Inflammatory macrophage (primary cell): ENCODE measurements at regions not wholly inside any gene's neighbourhood (a gene's known extent, or its start where the extent isn't known, plus 50 kb on each side); places are given as distances from the start of the nearest gene placed in this dataset.

Source experiments
- DNase-seq, 2 donors: peaks; one replicate each; pipeline ENCODE4 v3.0.0-alpha.2; 2020 to 2022

DNA sequence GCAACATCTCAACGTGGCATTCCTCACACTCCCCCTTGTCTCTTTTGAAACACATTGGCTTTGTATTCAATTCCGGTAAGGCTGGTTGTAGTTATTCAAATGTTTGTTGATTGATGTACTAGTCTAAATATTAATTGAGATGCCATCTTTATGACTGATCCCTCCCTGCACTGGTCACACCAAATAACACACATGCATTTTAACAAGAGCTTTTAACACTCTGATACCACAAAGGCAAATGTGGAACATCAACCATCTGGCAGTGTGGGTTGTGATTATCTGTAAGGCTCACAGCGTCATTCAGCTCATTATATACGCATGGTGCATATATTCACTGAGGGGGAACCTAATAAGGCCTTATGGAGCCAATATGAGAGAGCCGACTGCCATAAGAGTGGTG is 305.0 kb downstream of the TENT4A start:
- no peak for DNase-seq

DNA sequence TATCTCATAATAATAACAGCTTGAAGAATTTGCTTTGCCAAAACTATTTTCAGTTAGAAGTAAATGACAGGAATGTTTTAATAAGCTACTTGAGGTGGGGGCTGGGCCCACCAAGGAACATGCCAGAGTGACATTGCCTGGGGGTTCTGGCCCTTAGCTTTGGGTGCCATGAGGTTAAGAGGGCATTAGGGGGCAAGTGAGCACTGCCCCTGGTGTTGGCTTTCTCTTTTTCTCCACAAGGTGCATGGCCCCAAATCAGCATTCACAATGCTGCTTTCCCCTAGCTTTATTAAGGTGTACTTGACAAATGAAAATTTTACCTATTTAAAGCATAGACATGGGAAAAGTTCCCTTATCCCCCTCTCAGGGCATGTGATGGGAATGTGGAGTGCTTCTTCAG is 305.4 kb downstream of the TENT4A start:
- DNase-seq, result no peak

DNA sequence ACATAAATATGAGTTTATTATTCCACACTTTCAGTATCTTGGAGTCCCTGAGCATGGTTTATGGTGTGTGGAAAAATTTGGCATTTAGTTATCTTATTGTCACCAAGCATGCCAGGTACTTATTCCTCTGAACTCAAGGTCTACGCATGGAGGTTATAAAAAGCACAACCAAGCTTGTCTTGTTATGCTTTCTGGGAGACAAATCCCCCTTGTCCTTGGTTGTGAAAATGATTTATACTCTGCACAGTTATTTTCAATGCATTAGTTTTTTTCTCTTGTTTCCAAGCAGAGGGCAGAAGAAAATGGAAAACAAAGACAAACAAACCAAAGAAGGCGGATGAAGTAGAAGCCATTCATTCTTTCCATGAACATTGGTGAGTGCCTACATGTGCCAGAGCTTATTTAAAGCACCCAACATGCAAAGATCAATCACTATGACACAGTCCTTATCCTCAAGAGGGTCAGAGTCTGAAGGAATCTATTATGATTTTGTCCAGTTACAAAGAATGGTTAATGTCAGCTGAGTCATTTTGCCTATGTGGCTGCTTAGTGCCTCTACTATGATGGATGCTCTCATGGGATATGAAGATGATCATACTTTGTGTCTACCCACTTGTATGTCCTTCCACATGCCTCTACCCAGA is 323.1 kb downstream of the TENT4A start:
- no peak for DNase-seq

DNA sequence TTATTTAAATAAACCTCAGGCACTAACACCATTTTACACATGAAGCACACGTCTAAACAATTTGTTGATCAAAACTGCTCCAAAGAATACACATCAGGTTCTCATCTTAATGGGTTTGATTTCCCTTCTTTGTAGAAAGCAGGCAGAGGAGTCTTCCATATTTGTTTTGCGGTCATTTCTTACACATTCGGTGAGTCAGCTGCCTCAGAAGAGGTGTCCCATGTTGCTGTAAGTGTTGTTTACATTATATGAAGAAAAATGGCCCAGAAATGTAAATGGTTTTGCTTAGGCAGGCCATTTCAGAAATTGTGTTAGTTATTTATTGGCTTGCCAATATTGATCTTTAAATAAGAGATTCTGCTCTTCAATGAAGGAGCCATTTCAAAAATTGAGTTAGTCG is 325.8 kb downstream of the TENT4A start:
- DNase-seq, result no peak

DNA sequence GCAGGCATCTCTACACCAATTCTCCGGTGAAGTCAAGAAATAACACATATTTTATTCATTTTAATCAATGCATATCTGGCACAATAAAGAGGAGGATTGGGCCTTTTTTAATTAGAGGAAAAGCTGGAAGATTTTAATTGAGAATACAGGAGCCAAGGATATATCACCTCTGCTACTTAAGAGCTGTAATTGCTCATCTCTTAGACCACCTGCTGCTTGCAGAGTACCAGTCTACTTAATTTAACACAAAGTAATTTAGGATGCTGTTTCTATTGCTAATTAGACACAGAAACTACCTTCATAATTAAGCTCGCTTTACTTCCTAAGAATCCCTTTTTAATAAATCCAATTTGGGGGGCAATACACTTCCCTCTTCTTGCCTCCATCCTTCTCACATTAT is 326.9 kb downstream of the TENT4A start:
- DNase-seq, result no peak

DNA sequence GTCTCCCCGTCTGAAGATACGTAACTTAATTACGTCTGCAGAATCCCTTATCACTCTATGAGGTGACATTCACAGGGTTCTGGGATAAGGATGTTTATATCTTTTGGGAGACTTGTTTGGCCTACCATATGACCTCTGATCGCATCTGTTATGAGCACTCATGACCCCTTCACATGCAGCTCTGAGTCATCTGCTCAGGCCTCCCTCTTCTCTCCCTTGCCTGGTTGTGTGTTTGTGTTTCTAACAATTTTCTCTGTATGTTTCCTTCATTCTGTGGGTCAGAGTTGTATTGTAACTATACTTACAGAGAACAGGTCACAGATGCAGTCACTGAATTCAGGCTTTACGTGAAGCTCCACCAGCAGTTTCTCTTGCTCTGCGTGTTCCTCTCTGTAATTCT is 330.6 kb downstream of the TENT4A start:
- no peak for DNase-seq

DNA sequence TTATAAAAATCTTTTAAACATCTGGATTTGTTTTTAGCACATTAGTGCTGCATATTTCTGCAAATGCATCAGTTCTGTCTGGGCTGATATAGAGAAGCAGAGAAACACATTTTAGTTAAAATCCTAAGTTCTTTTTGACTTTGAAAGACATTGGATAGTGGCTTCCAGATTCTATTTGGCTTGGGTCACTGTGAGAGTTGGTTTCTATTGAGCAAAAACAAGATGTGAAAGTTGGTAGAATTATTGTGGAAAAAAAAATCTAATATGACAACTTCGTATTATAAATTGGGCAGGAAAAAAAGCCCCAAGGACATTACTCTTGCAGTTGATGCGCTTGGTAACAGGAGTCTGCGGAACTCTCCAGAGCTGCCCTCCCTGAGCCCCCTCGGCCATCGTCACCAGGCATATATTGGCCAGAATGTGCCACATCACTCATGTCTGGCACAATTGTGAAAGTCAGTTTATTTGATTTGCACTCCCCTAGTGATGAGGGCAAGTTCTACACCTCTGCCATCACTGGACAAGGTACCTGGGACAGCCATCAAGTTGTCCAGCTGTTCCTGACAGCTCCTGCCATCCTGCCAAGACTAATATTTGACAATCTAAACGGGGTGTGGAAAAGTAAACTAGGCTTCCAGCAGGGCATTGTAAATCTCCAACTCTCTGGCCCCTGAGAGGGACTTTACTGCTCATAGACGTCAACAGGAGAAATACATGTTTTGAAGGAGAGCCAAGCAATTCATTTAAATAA is 334.5 kb downstream of the TENT4A start:
- no peak for DNase-seq

DNA sequence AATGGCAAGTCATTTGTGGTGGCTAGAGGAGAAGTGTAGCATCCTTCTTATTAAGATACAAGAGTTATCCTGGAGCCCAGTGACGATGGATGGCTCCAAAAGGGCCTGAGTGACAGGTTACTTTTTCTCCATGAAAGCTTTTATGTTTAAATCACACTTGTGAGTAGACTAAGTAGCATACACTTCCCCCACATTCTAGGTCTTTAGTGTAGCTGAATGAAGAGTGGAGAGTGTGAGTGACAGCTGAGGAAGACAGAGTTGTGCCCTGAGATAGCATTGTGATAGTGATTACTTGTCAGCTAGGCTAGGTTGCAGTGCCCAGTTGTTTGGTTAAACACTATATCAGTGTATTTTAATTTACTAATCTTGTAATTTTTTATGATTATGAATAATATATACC is 337.8 kb downstream of the TENT4A start:
- no peak for DNase-seq

DNA sequence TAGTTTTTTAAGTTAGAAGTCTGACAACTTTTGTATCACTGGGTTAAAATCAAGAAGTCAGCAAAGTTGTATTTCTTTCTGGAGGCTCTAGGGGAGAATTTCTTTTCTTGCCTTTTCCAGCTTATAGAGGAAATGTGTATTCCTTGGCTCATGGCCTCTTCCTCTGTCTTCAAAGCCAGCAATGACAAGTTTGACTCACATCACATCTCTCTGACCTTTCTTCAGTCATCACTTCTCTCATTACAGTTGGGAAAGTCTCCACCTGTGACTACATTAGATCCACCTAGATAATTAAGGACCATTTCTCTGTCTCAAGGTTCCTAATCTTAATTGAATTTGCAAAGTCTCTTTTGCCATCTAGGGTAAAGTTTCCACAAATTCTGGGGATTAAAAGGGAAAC is 339.9 kb downstream of the TENT4A start:
- DNase-seq, result no peak

DNA sequence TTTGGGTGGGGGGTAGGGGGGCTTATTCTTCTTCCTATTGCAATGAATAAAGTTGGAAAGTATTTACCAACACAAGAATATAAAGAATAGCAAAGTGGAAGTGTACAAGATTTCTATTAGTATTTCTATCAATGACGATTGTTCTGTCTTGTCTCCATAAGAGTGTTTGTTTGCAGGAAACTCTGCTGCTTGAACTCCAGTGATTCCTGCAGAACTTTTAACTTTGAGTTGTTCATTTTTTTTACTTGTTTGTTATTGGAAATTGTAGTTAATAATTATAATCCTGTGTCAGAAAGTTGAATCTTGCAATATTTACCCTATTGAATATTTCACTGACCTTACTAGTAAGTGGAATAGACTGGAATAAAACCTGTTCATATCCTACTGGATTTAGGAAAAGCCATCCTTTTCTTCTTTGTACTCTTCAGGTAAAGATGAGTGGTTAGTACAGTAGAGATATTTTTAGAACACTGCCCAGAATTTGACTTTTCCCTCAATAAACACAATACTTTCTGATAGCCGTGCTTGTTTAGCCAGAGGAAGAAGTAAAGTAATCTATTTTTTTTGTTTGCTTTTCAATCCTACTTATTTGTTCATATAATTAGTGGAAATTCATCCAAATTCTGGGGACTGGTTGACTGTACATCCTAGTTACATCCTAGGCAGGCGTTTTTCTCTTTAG is 340.4 kb downstream of the TENT4A start:
- no peak for DNase-seq

DNA sequence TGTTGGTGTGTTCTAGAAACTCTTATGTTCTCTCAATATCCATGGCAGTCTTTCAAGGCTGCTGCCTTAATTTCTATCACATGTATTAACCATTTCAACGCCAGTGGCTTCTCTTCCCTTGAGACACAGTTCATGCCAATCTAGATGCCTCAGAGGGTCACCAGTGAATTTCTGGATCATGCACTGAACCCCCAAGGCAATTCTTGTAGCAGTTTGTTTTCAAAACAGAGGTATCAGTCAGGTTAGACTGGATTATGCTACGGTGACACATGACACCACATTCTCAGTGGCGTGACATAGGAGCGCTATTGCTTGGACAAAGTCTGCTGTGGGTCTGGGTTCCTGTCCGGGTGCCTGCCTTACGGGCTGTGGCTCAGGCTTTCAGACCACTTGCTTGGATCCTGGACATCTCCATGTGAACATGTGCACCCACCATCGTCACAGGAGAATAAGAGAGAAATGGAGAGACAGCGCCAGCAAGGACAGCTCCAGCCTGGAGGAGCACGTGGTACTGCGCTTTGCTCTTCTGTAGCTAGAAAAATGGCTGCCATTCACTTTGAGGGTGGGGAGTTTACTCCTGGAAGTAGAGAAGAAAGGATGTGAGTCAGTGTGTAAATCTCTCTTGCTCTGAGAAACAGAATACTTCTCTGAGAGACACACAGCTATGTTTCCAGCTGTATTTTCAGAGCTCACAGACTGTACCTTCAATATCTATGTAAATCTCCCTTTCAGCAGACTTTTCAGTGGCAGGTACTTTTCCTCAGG is 329.3 kb upstream of the ADCY2 start:
- DNase-seq, result no peak

DNA sequence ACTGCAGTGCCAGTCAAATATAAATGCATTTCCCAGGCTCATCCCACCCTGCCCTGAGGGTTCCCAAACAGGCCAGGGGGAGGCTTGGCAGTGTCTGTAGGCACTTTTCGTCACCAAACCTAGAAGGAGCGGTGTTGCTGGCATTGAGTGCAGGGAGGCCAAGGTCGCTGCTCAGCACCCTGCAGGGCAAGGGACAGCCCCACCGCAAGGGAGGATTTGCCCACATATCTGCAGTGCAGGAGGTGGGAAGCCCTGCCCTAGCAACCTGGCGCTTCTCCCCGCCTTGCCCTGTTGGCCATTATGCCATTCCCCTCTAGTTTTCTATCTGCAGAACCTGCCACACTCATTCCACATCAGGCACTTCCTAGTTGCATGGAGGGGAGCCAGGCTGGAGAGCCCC is 327.8 kb upstream of the ADCY2 start:
- no peak for DNase-seq

DNA sequence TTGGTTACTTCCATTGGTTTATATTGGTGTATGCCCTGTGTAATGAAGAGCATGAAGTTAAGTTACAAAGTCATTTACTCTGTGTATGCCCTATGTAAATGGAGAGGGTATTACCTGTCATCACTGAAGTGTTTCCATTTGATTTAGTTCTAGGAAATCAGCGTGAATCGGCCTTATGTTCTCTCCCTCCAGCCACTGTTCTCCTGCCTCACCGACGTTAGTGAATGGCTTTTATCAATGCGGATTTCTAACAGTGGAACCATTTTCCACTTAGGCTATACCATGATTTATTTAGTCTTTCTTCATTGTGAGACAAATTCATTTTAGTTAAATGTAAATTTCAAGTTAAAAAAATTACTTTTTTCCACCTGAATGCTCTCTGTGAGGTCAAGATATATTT is 327.0 kb upstream of the ADCY2 start:
- no peak for DNase-seq

DNA sequence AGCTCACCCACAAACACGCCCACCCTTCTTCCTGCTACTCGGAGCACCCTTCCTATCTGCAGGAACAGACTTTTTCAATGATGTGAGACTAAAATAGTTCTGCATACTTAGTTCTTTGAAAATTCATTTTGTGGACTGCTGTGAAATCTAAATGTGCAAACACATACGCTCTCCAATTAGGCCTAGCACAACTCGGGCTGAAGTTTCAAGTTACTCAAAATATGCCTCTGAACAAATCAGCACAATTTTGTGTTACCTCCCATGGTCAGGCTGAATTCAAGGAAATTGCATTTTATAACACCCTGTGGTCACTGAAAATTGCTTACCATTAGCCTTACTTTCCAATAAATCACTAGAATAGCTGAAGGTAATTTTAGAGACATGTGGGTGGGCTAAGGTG is 323.8 kb upstream of the ADCY2 start:
- no peak for DNase-seq

DNA sequence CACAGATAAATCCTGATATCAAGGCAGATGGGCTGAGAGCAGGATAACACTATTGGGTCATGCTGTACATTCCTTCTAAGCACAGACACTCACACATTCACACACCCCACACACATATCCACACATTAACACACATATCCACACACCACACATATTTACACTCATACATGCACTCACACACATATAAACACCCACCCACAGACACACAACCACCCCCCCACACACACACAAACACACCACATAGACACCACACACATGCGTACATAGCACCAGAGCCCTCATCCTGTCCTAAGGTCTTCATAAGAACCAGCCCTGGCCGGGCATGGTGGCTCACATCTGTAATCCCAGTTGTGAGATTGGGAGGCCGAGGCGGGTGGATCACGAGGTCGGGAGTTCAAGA is 322.3 kb upstream of the ADCY2 start:
- no peak for DNase-seq

DNA sequence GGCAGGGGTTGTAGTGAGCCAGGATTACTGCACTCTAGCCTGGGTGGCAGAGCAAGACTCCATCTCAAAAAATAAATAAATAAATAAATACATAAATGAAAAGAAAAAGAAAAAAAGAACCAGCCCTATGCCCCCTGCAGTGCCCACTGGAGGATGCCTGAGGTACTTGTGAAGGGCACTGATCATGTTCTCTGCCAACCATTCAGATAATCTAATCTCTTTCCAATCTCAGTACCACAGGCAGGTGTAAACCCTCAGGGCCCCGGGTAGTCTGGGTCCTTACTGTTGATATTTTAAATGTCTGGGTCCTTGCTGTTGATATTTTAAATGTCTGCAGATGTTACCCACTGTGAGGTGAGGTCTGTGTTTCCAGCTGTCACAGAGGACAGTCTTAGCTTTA is 321.8 kb upstream of the ADCY2 start:
- no peak for DNase-seq

DNA sequence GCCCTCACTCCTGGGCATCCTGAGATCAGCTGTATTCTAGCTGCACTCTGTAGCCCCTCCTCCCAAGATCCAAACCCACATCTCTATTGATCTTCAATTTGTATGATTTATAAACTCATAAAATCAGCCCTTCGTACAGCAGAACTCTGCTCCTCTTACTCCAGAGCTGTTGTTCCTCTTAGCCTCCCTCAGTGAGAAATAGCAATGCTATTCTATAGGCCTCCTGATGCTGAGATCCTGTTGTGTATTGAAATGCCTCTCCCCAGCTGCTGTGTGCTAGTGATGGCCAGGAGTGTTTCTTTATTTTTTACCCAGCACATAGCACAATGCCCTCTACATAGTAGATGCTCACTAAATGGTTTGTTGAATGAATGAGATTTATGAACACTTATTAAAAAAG is 320.5 kb upstream of the ADCY2 start:
- DNase-seq, result no peak

DNA sequence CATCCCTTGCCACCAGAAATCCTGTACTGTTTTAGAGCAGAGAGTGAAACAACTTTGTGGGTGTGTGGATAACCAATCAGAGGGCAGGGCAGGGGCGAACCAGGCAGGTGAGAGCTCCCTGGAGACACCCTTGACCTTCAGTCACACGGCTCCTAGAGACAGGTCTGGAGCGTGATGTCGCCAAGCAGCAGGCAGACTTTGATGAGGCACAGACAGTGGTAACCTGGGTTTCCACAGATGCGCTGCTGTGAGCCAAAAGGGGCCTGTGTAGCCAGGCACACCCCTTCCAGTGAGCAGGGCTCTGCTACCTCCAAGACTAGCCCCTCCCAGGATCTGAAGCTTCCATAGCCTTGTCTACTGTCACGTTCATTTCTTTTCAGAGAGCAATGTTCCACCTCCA is 317.8 kb upstream of the ADCY2 start:
- DNase-seq, result no peak

DNA sequence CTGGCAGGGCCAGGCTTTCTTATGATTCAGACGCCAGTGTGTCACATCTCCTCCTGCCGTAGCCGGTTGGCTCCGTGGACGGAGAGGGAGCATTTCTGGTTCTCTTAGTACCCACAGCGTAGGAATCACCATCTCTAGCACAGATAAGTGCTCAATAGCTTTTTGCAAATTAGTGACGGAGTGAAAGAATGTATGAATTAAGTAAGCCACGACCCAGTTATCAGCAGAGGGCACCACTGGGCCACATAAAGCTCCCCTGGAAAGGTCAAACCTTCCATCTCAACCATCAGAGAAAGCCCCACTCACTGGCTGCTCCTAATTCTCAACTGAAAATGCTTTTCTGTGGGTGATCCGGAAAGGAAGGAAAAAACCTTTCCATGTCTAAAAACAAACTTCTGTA is 317.0 kb upstream of the ADCY2 start:
- DNase-seq, result no peak

DNA sequence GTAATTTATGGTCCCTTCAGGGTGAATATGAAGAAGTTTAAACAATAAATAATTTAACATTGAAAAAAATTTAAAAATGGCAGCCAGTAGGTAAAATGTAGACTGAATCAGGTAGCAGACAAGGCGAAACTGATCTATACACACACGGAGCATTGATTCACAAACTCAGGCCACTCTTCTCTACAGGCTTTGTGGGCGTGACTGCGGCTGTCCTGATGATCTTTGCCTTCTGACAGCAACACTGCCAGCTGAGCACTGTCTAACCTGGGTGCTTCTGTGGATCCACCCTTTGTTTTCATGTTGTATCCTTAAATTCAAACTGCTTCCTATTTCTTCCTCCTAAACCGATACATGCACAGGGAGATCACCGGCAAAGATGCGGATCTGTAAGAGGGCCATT is 315.4 kb upstream of the ADCY2 start:
- DNase-seq, result no peak

DNA sequence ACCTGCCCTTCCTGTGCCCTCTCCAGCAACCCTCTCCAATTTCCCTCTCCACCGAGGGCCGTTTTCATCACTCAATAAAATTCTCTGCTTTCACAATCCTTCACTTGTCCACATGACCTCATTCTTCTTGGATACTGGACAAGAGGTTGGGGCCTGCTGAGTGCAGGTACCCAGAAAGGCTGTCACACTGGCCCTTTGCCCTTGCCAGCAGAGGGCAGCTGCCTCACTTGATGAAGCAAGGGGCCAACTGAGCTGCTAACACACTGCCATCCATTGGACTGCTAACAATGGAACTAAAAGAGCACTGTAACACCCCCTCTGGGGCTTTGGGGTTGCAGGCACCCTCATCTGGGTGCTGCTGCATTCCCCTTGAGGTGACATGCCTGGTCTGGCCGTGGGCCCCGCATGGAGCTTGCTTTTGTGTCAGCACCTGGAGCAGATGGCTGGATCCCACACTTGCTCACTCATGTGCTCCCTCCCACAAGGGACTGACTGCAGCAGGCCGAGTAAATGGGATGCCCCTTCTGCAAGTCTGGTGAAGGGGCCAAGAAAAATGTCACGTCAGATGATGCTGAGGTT is 308.1 kb upstream of the ADCY2 start:
- DNase-seq, result no peak

DNA sequence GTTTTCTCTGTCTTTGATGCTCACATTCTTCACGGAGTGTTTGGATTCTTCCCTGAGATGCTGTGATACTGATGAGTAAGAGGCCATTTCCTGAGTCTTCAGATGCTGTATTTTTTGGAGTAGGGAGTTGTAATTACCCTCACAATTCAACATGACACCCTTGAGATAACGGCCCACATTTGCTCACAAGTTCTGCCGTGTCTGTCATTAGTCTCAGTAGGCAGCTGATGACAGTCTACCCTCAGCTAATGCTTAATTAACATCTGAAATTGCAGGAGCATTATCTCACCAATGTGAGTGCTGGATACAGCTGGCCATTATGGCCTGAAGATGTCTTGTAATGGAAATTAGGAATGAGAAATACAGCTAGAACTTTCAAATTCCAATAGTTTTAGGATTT is 307.1 kb upstream of the ADCY2 start:
- DNase-seq, result no peak

DNA sequence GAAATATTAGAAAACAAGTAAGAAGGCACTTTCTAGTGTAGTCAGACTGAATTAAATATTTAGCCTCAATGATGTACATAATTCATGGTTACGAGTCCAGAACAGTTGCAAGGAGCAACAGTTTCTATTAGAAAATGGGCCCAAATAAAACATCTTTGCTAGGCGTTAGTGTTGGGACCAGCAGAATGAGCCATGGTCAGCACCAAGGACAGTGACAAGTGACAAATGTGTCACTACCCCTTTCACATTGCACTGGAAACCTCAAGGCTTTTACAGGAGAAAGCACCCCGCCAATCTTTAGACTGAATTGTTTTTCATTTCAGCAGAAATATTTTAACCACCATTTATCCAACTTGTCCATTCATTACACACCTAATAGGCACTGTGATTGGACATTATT is 301.3 kb upstream of the ADCY2 start:
- DNase-seq, result peak; percentile 7 to 11
